ENCODE measurements at regions not wholly inside any gene's neighbourhood (a gene's known extent, or its start where the extent isn't known, plus 50 kb on each side); places are given as distances from the start of the nearest gene placed in this dataset.
"Not testable (repeated sequence)": the region's sequence is repeated elsewhere in the genome, so short reads cannot be mapped to it uniquely, and the experiment has no call there.

GRCh38 chr2:11922294-11922693 is 175.9 kb downstream of the LPIN1 start:
- no peak for DNase-seq (ENCODE audit: low read depth)

GRCh38 chr2:11923935-11924334 is 177.5 kb downstream of the LPIN1 start:
- DNase-seq (ENCODE audit: low read depth), result no peak

- DNase-seq (ENCODE audit: low read depth), result no peak
These were observed 179.0 kb downstream of the LPIN1 start for GRCh38 chr2:11925295-11926066.

- DNase-seq (ENCODE audit: low read depth), result no peak
These were observed 183.9 kb downstream of the LPIN1 start for GRCh38 chr2:11930211-11930761.

GRCh38 chr2:11932048-11932512 is 185.6 kb downstream of the LPIN1 start:
- DNase-seq (ENCODE audit: low read depth), result no peak

GRCh38 chr2:11932962-11933361 is 186.5 kb downstream of the LPIN1 start:
- DNase-seq (ENCODE audit: low read depth), result no peak

- DNase-seq (ENCODE audit: low read depth), result no peak
These were observed 187.4 kb downstream of the LPIN1 start for GRCh38 chr2:11933854-11934253.

GRCh38 chr2:11936761-11937160 is 190.3 kb downstream of the LPIN1 start:
- DNase-seq (ENCODE audit: low read depth), result no peak

- DNase-seq (ENCODE audit: low read depth), result no peak
These were observed 191.8 kb downstream of the LPIN1 start for GRCh38 chr2:11938196-11938595.

GRCh38 chr2:11939523-11939922 is 193.1 kb downstream of the LPIN1 start:
- DNase-seq (ENCODE audit: low read depth), result no peak

- no peak for DNase-seq (ENCODE audit: low read depth)
These were observed 193.8 kb downstream of the LPIN1 start for GRCh38 chr2:11940121-11940743.

- DNase-seq (ENCODE audit: low read depth), result no peak
These were observed 194.4 kb downstream of the LPIN1 start for GRCh38 chr2:11940799-11941198.

GRCh38 chr2:11941201-11942177 is 195.1 kb downstream of the LPIN1 start:
- no peak for DNase-seq (ENCODE audit: low read depth)

GRCh38 chr2:11942178-11942569 is 195.7 kb downstream of the LPIN1 start:
- no peak for DNase-seq (ENCODE audit: low read depth)

- no peak for DNase-seq (ENCODE audit: low read depth)
These were observed 197.9 kb downstream of the LPIN1 start for GRCh38 chr2:11944311-11944710.

GRCh38 chr2:11945139-11946126 is 199.0 kb downstream of the LPIN1 start:
- no peak for DNase-seq (ENCODE audit: low read depth)

- no peak for DNase-seq (ENCODE audit: low read depth)
These were observed 201.5 kb downstream of the LPIN1 start for GRCh38 chr2:11947956-11948355.

- no peak for DNase-seq (ENCODE audit: low read depth)
These were observed 203.5 kb downstream of the LPIN1 start for GRCh38 chr2:11949732-11950523.

GRCh38 chr2:11950896-11951295 is 204.5 kb downstream of the LPIN1 start:
- no peak for DNase-seq (ENCODE audit: low read depth)

- DNase-seq (ENCODE audit: low read depth), result not testable (repeated sequence)
These were observed 205.1 kb downstream of the LPIN1 start for GRCh38 chr2:11951492-11951891.

Measured in stimulated activated CD8-positive, alpha-beta memory T cell treated with anti-CD3 and anti-CD28 coated beads, Interleukin-7, amount 100 ng/mL, for 24 hours (primary cell).